A549 (cell line): ENCODE measurements at regions not wholly inside any gene's neighbourhood (a gene's known extent, or its start where the extent isn't known, plus 50 kb on each side); places are given as distances from the start of the nearest gene placed in this dataset.

Experiments used
- ATAC-seq, 2 experiments: fragments of 200-7000 bp in 1 of 2; fragments of >200 bp in 1 of 2; cut with Nextera tagmentation in 1 of 2; cut with Tn5 transposase in 1 of 2; 3 replicates each; pipeline versions ENCODE4 v1.8.0 to v1.9.1; 2018 to 2020; ENCODE audit warnings: mild to moderate bottlenecking in 1 of 2, moderate library complexity in 1 of 2
- CTCF ChIA-PET: fragments of 300-600 bp; sonication (Branson Sonifier 250); formaldehyde crosslinking; extraction: SDS; loops from one replicate; lab custom pipeline; 2021; ENCODE audit warnings: antibody characterized with exemption, inconsistent platforms; lab: Yijun Ruan, JAX
- POLR2A ChIA-PET: fragments of 350-600 bp; formaldehyde crosslinking; extraction: SDS; loops from one replicate; lab custom pipeline; 2021; ENCODE audit warnings: antibody characterized with exemption, inconsistent platforms; lab: Yijun Ruan, JAX
- DNase-seq, 2 experiments: peaks; one replicate each; pipeline versions ENCODE4 v3.0.0 to v3.0.0-alpha.2; 2011 to 2016; ENCODE audit warnings: low read depth in 1 of 2, low spot score in 1 of 2
- FAIRE-seq: peaks from 2 replicates; lab custom pipeline; 2011; peaks lifted over from hg19 to GRCh38; lab: Jason Lieb, UNC
- H3K27ac ChIP-seq, 2 experiments: fragments of >200 bp; sonication (Bioruptor Twin); formaldehyde crosslinking; 3 replicates each; pipeline ENCODE4 v1.5.1; 2016 to 2017
- H3K4me1 ChIP-seq: fragments of >200 bp; sonication (Bioruptor Twin); formaldehyde crosslinking; 3 replicates; pipeline ENCODE4 v1.6.1; 2016
- H3K4me2 ChIP-seq: fragments of >200 bp; sonication (Bioruptor Twin); formaldehyde crosslinking; 3 replicates; pipeline ENCODE4 v1.6.1; 2016
- H3K4me3 ChIP-seq: fragments of >200 bp; sonication (Bioruptor Twin); formaldehyde crosslinking; 3 replicates; pipeline ENCODE4 v1.5.1; 2016
- H3K9me3 ChIP-seq: fragments of >200 bp; sonication (Bioruptor Twin); formaldehyde crosslinking; 3 replicates; pipeline ENCODE4 v1.6.1; 2016
- ATOH8 ChIP-seq: fragments of 250-450 bp; sonication (Bioruptor Pico); IDR thresholded peaks from 2 replicates; pipeline ENCODE4 v1.5.0; 2020; ENCODE audit warnings: low read depth, mild to moderate bottlenecking, moderate library complexity
- CBX8 ChIP-seq: fragments of 200-600 bp; sonication (generic); IDR thresholded peaks from 2 replicates; pipeline ENCODE4 v1.6.1; 2016
- CEBPB ChIP-seq, 2 experiments: fragments of >200 bp in 1 of 2; sonication (Bioruptor Twin) in 1 of 2; formaldehyde crosslinking in 1 of 2; IDR thresholded peaks; 2 replicates each; pipeline ENCODE4 v1.6.1; 2012 to 2016
- CHD2 ChIP-seq: fragments of 150-350 bp; IDR thresholded peaks from 2 replicates; pipeline ENCODE4 v1.6.1; 2014; ENCODE audit warnings: low read length; ENCODE audit not compliant: partially characterized antibody
- CHD4 ChIP-seq: fragments of 200-600 bp; sonication (generic); IDR thresholded peaks from 2 replicates; pipeline ENCODE4 v1.6.1; 2016; ENCODE audit warnings: antibody characterized with exemption, mild to moderate bottlenecking, borderline replicate concordance
- E2F6 ChIP-seq: IDR thresholded peaks from 2 replicates; pipeline ENCODE4 v1.6.1; 2012; ENCODE audit warnings: low read depth, borderline replicate concordance
- EHMT2 ChIP-seq: fragments of 200-600 bp; sonication (generic); IDR thresholded peaks from 2 replicates; pipeline ENCODE4 v1.6.1; 2016; ENCODE audit warnings: antibody characterized with exemption, low read depth, mild to moderate bottlenecking, moderate library complexity
- ESRRA ChIP-seq: fragments of 150-350 bp; IDR thresholded peaks from 2 replicates; pipeline ENCODE4 v1.6.1; 2014; ENCODE audit warnings: mild to moderate bottlenecking, low read length, borderline replicate concordance
- FOSB ChIP-seq: fragments of 250-450 bp; sonication (Bioruptor Pico); IDR thresholded peaks from 2 replicates; pipeline ENCODE4 v1.5.0; 2020; ENCODE audit warnings: mild to moderate bottlenecking, moderate library complexity
- FOSL2 ChIP-seq, 2 experiments: fragments of 450-650 bp in 1 of 2; fragments of >200 bp in 1 of 2; sonication (Bioruptor Twin) in 1 of 2; formaldehyde crosslinking; IDR thresholded peaks; 2 replicates each; pipeline versions ENCODE4 v1.5.0 to v1.6.1; 2016 to 2020; ENCODE audit warnings: mild to moderate bottlenecking in 1 of 2, moderate library complexity in 1 of 2
- FOXS1 ChIP-seq: fragments of 250-450 bp; sonication (Bioruptor Pico); IDR thresholded peaks from 2 replicates; pipeline ENCODE4 v1.5.0; 2020; ENCODE audit warnings: mild to moderate bottlenecking, moderate library complexity
- HDAC2 ChIP-seq: fragments of 200-600 bp; sonication (generic); IDR thresholded peaks from 2 replicates; pipeline ENCODE4 v1.6.1; 2016
- HEYL ChIP-seq: fragments of 250-450 bp; sonication (Bioruptor Pico); IDR thresholded peaks from 2 replicates; pipeline ENCODE4 v1.8.0; 2021; ENCODE audit warnings: mild to moderate bottlenecking, moderate library complexity
- HOXA7 ChIP-seq: fragments of 250-450 bp; sonication (Bioruptor Pico); IDR thresholded peaks from 2 replicates; pipeline ENCODE4 v1.5.0; 2020; ENCODE audit warnings: mild to moderate bottlenecking, moderate library complexity
- JUNB ChIP-seq: fragments of >200 bp; sonication (Bioruptor Twin); formaldehyde crosslinking; IDR thresholded peaks from 2 replicates; pipeline ENCODE4 v1.6.1; 2016
- KDM1A ChIP-seq: fragments of 200-600 bp; sonication (generic); IDR thresholded peaks from 2 replicates; pipeline ENCODE4 v1.6.1; 2016; ENCODE audit warnings: low read depth, mild to moderate bottlenecking
- KDM5A ChIP-seq: fragments of 200-600 bp; sonication (generic); IDR thresholded peaks from 2 replicates; pipeline ENCODE4 v1.6.1; 2016; ENCODE audit warnings: antibody characterized with exemption, mild to moderate bottlenecking
- NFE2L2 ChIP-seq: fragments of 150-350 bp; conservative IDR thresholded peaks from 2 replicates; pipeline ENCODE4 v1.6.1; 2014; ENCODE audit warnings: low read length
- NR3C1 ChIP-seq: fragments of >200 bp; sonication (Bioruptor Twin); formaldehyde crosslinking; IDR thresholded peaks from 3 replicates; pipeline ENCODE4 v1.6.1; 2017
- POLR2AphosphoS2 ChIP-seq: conservative IDR thresholded peaks from 2 replicates; pipeline ENCODE4 v1.6.1; 2012; ENCODE audit warnings: low read length, improper control_type of control experiment, inconsistent platforms
- RAD21 ChIP-seq, 2 experiments: fragments of >200 bp in 1 of 2; sonication (Bioruptor Twin) in 1 of 2; formaldehyde crosslinking in 1 of 2; IDR thresholded peaks in 1 of 2; conservative IDR thresholded peaks in 1 of 2; 2 replicates in 1 of 2; 3 replicates in 1 of 2; pipeline ENCODE4 v1.6.1; 2012 to 2018; ENCODE audit warnings: inconsistent platforms in 1 of 2
- RARB ChIP-seq: fragments of 250-450 bp; sonication (Bioruptor Pico); IDR thresholded peaks from 2 replicates; pipeline ENCODE4 v1.8.0; 2021; ENCODE audit warnings: mild to moderate bottlenecking, moderate library complexity
- RCOR1 ChIP-seq: fragments of 150-350 bp; IDR thresholded peaks from 2 replicates; pipeline ENCODE4 v1.6.1; 2014; ENCODE audit warnings: antibody characterized with exemption, low read length, low read depth
- TFCP2L1 ChIP-seq: fragments of 250-450 bp; sonication (Bioruptor Pico); IDR thresholded peaks from 2 replicates; pipeline ENCODE4 v1.5.0; 2021; ENCODE audit warnings: mild to moderate bottlenecking
- ZC3H11A ChIP-seq: fragments of 450-650 bp; IDR thresholded peaks from 2 replicates; pipeline ENCODE4 v1.6.1; 2014; ENCODE audit warnings: antibody characterized with exemption, mild to moderate bottlenecking
- ZSCAN20 ChIP-seq: fragments of 250-450 bp; sonication (Bioruptor Pico); IDR thresholded peaks from 2 replicates; pipeline ENCODE4 v1.8.0; 2022; ENCODE audit warnings: mild to moderate bottlenecking, moderate library complexity
- WGBS: methylation state at CpG from one replicate; pipeline ENCODE4 v1.1.6; 2017; ENCODE audit errors: missing lambda C conversion rate; 5-methylcytosine and 5-hydroxymethylcytosine counted together
- TF ChIP-seq, protein P1 (sequence below): fragments of 450-650 bp; IDR thresholded peaks from 2 replicates; pipeline ENCODE4 v1.6.1; 2014; ENCODE audit warnings: antibody characterized with exemption
- TF ChIP-seq, protein P2 (sequence below): fragments of >200 bp; sonication (Bioruptor Twin); formaldehyde crosslinking; IDR thresholded peaks from 2 replicates; pipeline ENCODE4 v1.6.1; 2016
- TF ChIP-seq, protein P3 (sequence below): fragments of >200 bp; sonication (Bioruptor Twin); formaldehyde crosslinking; IDR thresholded peaks from 3 replicates; pipeline ENCODE4 v1.6.1; 2016

GRCh38 chr20:22383156-22383555 is 201.2 kb downstream of the FOXA2 start:
- Histone ChIP-seq H3K9me3 (no peaks in the 10 kb centered on the region), H3K4me3 (no peak overlapping the region), H3K4me1 (peaks cover 51% of the 10 kb centered on the region), H3K4me2 (no peak overlapping the region), H3K27ac (peak overlapping the region in 1 of 2 experiments; percentile 52; a peak in 4 of 6 replicates)
- WGBS = 91% methylated on average over 4 of the region's 4 CpGs
- DNase-seq = no peak
- no peak for FAIRE-seq
- POLR2A ChIA-PET = interaction anchor here (1.2 kb wide), 1 partner anchor 967 kb away, joined by 3 read pairs; no protein-coding TSS in a partner anchor
- ATAC-seq = no peak
- CTCF ChIA-PET = interaction anchor here (0.6 to 4.7 kb wide), 9 partner anchors 21 to 302 kb away, joined by 4 to 41 read pairs (median 4); partner anchors contain the start of gene FOXA2
- no peak for TF ChIP-seq ESRRA
- no peak for TF ChIP-seq FOSB (CRISPR knock-in tag)

DNA sequence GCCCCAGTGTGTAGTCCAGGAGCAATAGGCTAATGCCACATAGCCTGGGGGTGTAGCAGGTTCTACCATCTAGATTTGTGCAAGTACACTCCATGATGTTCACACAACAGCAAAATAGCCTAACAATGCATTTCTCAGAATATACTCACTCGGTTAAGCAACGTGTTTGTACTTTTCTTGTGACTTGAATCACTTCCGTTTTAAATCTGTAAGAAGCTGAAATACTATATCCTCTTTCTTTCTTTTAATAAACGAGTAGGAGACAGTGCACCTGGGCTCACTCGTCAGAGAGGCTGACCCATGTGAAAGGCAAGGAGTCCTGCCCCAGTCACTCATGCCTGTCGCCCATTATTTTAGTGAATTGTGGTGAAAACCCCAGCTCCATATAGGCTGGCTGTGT is 201.6 kb downstream of the FOXA2 start:
- TF ChIP-seq JUNB (no peak), CEBPB (IDR thresholded peaks at IDR 0.05) (no peak), TFCP2L1 (no peak), FOXS1 (no peak), POLR2AphosphoS2 (no peak), HOXA7 (no peak), NR3C1 (no peak), NFE2L2 (no peak), RAD21 (conservative IDR thresholded peaks at IDR 0.05 in 1 of 2, IDR thresholded peaks at IDR 0.05 in 1 of 2) (no peak), FOSL2 (IDR thresholded peaks at IDR 0.05) (no peak), FOSL2 (CRISPR knock-in tag; IDR thresholded peaks at IDR 0.05) (no peak), CHD2 (no peak), KDM5A (no peak), RARB (CRISPR knock-in tag) (no peak), ZSCAN20 (CRISPR knock-in tag) (no peak)
- TF ChIP-seq, protein P1, sequence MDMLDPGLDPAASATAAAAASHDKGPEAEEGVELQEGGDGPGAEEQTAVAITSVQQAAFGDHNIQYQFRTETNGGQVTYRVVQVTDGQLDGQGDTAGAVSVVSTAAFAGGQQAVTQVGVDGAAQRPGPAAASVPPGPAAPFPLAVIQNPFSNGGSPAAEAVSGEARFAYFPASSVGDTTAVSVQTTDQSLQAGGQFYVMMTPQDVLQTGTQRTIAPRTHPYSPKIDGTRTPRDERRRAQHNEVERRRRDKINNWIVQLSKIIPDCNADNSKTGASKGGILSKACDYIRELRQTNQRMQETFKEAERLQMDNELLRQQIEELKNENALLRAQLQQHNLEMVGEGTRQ = no peak
- ChIA-PET CTCF (interaction anchor here (1.1 to 4.7 kb wide), 8 partner anchors 38 to 302 kb away, joined by 4 to 41 read pairs (median 6); partner anchors contain the start of gene FOXA2), POLR2A (interaction anchor here (1.2 kb wide), 1 partner anchor 967 kb away, joined by 3 read pairs; no protein-coding TSS in a partner anchor)
- no peak for DNase-seq
- Histone ChIP-seq H3K27ac (peak overlapping the region; percentile 0 to 52; a peak in 3 of 6 replicates), H3K4me2 (no peak overlapping the region), H3K4me3 (no peak overlapping the region), H3K4me1 (peaks cover 50% of the 10 kb centered on the region), H3K9me3 (no peaks in the 10 kb centered on the region)
- no peak for FAIRE-seq
- ATAC-seq = no peak
- 79% methylated on average over 6 of the region's 6 CpGs for WGBS

DNA sequence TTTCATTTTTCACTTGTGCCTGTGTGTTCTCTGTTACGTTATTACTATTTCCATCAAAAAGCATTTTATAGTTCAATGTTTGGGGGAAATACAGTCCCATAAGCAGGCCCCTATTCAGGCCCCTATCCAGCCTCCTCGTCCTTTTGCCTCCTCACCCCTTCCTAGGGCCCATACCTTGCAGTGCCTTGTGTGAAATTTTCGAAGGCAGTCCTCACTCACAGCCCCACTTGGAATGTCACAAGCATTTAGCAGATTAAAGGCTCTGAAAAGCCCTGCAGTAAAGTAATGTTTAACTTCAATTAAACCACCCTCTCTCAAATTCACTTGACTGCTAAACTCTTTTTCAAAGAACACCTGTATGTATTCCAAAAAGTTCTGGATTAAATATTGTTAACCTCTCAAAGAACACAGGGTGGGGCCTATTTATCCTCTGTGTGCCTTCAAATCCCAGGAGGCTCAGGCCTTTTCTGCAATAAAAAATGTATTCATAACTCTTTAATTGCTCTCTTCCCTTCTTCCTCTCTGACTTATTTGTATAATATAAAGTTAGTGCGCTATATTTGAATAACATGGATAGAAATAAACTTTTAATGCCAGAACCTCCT is 202.5 kb downstream of the FOXA2 start:
- Histone ChIP-seq H3K4me2 (no peak overlapping the region), H3K4me3 (no peak overlapping the region), H3K27ac (peak overlapping the region; percentile 0 to 52; a peak in 5 of 6 replicates), H3K9me3 (no peaks in the 10 kb centered on the region), H3K4me1 (peaks cover 50% of the 10 kb centered on the region)
- TF ChIP-seq KDM5A = no peak
- no peak for TF ChIP-seq ZC3H11A
- no peak for TF ChIP-seq EHMT2
- no peak for TF ChIP-seq CBX8
- TF ChIP-seq KDM1A = no peak
- ATAC-seq = no peak
- CTCF ChIA-PET = interaction anchor here (0.7 to 4.7 kb wide), 7 partner anchors 43 to 308 kb away, joined by 3 to 41 read pairs (median 4); partner anchors contain the start of gene FOXA2
- DNase-seq = no peak
- POLR2A ChIA-PET = no interaction called here
- 79% methylated on average over 4 of the region's 4 CpGs for WGBS
- FAIRE-seq = no peak

GRCh38 chr20:22379472-22379871 is 204.9 kb downstream of the FOXA2 start:
- POLR2A ChIA-PET = interaction anchor here (0.9 to 1.1 kb wide), 2 partner anchors 24 to 205 kb away, joined by 5 to 10 read pairs; partner anchors contain the start of gene FOXA2
- peak overlapping the region; percentile 54 for H3K4me2 ChIP-seq
- FAIRE-seq = no peak
- peak overlapping the region; percentile 63 to 72 for H3K27ac ChIP-seq
- peak in 1 of 2 experiments; percentile 71 for DNase-seq
- CTCF ChIA-PET = interaction anchor here (0.7 to 4.7 kb wide), 10 partner anchors 24 to 671 kb away, joined by 3 to 41 read pairs (median 6); no protein-coding TSS in a partner anchor
- H3K4me1 ChIP-seq = peaks cover 61% of the 10 kb centered on the region
- H3K9me3 ChIP-seq = no peaks in the 10 kb centered on the region
- ATAC-seq = peak; percentile 49 to 70; a peak in 5 of 6 replicates
- no peak overlapping the region for H3K4me3 ChIP-seq
- TF ChIP-seq CHD4 (no peak), CEBPB (IDR thresholded peaks at IDR 0.05) (peak in 1 of 2 experiments; percentile 19; a peak in 1 of 4 replicates), ATOH8 (CRISPR knock-in tag) (no peak), E2F6 (no peak), KDM5A (no peak), HDAC2 (no peak), HEYL (CRISPR knock-in tag) (no peak), JUNB (peak; percentile 67; the same call in 1 of the 2 replicates), RCOR1 (no peak), NR3C1 (no peak)
- TF ChIP-seq, protein P2, sequence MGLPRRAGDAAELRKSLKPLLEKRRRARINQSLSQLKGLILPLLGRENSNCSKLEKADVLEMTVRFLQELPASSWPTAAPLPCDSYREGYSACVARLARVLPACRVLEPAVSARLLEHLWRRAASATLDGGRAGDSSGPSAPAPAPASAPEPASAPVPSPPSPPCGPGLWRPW = no peak
- TF ChIP-seq, protein P3, sequence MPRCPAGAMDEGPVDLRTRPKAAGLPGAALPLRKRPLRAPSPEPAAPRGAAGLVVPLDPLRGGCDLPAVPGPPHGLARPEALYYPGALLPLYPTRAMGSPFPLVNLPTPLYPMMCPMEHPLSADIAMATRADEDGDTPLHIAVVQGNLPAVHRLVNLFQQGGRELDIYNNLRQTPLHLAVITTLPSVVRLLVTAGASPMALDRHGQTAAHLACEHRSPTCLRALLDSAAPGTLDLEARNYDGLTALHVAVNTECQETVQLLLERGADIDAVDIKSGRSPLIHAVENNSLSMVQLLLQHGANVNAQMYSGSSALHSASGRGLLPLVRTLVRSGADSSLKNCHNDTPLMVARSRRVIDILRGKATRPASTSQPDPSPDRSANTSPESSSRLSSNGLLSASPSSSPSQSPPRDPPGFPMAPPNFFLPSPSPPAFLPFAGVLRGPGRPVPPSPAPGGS = no peak
